ENCODE measurements at regions not wholly inside any gene's neighbourhood (a gene's known extent, or its start where the extent isn't known, plus 50 kb on each side); places are given as distances from the start of the nearest gene placed in this dataset.
A peak's percentile ranks its signal among the peaks of the same experiment; 100 is the strongest.

- no peak for TF ChIP-seq ZNF462 (CRISPR knock-in tag; IDR thresholded peaks at IDR 0.05)
Measured at GRCh38 chr7:41579961-41580935, 122.6 kb downstream of the INHBA start (continued).

- H3K27ac Mint-ChIP-seq: no peak overlapping the region
- Histone ChIP-seq H3K27ac (ENCODE audit: low read depth) (no peak overlapping the region), H3K4me3 (no peak overlapping the region), H3F3A (replicated peaks; ENCODE audit: low read depth) (no peaks in the 10 kb centered on the region), H3K4me2 (no peak overlapping the region), H3K9me2 (ENCODE audit: insufficient read depth) (peaks cover 18% of the 10 kb centered on the region; the same call in 1 of the 2 replicates), H4K20me1 (replicated peaks; ENCODE audit: insufficient read depth) (no peaks in the 10 kb centered on the region), H3K4me1 (ENCODE audit: insufficient read depth) (no peaks in the 10 kb centered on the region), H3K79me2 (replicated peaks; ENCODE audit: insufficient read depth) (no peaks in the 10 kb centered on the region), H3K27me3 (ENCODE audit: insufficient read depth) (no peaks in the 10 kb centered on the region), H3K36me3 (ENCODE audit: insufficient read depth) (no peaks in the 10 kb centered on the region), H2AFZ (peak overlapping the region; percentile 66)
- no peak for DNase-seq (ENCODE audit: low spot score)
- ATAC-seq: no peak
- H3K4me1 Mint-ChIP-seq: no peaks in the 10 kb centered on the region
- H3K27me3 Mint-ChIP-seq (ENCODE audit: insufficient read depth, low read depth, poor library complexity): no peaks in the 10 kb centered on the region
- H3K36me3 Mint-ChIP-seq (ENCODE audit: low read depth): no peaks in the 10 kb centered on the region
- H3K9me3 Mint-ChIP-seq: no peaks in the 10 kb centered on the region
- no peak overlapping the region for H3K4me3 Mint-ChIP-seq
- TF ChIP-seq EZH2 (IDR thresholded peaks at IDR 0.05; ENCODE audit: low read depth, unreplicated experiment) (no peak), POLR2AphosphoS5 (IDR thresholded peaks at IDR 0.05; ENCODE audit: low read depth) (no peak), NANOG (IDR thresholded peaks at IDR 0.05; ENCODE audit: borderline replicate concordance) (no peak), ZNF462 (CRISPR knock-in tag; IDR thresholded peaks at IDR 0.05) (no peak)
Measured at GRCh38 chr7:41578700-41579099, 124.2 kb downstream of the INHBA start.

Measured in GM23338 (cell line).